NCI-H446 treated with DMSO at 0.1 percent for 48 hours (cell line): ENCODE measurements at regions not wholly inside any gene's neighbourhood (a gene's known extent, or its start where the extent isn't known, plus 50 kb on each side); places are given as distances from the start of the nearest gene placed in this dataset.
"Not testable (repeated sequence)": the region's sequence is repeated elsewhere in the genome, so short reads cannot be mapped to it uniquely, and the experiment has no call there.

Source experiments
- DNase-seq: peaks from one replicate; lab custom pipeline; 2025; lab: John Stamatoyannopoulos, UW

- DNase-seq = no peak
Observed at GRCh38 chr12:25615119-25615518, 62.0 kb upstream of the LMNTD1 start.

DNA sequence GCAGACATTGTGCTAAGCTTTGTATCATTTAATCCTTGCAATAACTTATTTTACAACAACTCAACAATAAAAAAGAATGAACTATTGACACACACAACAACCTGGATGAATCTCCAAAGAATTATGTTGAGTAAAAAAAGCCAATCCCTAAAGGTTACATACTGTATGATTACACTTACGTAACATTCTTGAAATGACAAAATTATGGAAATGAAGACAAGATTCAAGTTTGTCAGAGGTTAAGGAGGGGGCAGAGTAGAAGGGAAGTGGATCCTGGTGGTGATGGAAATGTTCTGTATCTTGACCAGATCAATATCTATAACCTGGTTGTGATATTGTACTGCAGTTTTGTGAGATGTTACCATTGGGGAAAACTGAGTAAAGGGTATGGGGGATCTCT, 63.2 kb upstream of the LMNTD1 start:
- DNase-seq = no peak

- DNase-seq = no peak
Observed at GRCh38 chr12:25617991-25618390, 64.9 kb upstream of the LMNTD1 start.

DNA sequence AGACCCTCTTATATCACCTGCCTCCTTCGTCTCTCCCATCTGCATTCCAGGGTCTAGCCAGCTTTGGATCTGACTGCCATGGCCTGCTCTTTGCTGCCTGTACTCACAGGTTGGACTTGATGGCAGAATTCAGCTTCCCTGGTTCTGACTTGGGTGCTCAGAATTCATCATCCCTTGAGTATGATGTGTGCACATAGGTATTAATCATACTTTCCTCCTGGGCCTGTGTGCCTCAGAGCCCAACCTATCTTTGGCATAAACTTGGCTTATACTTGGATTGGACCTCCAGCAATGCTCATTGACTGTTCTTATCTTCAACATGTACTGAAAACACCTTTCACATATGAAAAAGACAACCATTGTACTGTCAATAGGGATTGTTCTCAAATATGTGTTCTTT, 70.7 kb upstream of the LMNTD1 start:
- no peak for DNase-seq

DNA sequence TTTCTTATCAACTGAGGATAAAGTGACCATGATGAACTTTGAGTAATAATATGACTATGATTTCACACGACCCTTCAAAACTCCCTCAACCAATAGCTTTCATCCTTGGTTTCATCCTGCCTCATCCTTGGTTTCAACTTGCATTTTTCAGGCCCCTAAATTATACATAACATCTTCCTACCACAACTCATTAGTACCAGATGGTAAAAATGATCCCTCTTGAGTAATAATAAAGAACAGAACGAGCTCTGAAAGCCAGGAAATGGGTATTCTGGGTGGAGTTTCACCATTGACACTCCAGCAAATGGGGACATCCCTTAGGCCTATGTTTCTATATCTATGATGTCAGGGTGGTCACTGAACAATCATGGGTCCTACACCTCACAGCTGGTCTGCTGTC, 72.1 kb upstream of the LMNTD1 start:
- DNase-seq = no peak

- no peak for DNase-seq
Observed at GRCh38 chr12:25629341-25629740, 76.3 kb upstream of the LMNTD1 start.

DNA sequence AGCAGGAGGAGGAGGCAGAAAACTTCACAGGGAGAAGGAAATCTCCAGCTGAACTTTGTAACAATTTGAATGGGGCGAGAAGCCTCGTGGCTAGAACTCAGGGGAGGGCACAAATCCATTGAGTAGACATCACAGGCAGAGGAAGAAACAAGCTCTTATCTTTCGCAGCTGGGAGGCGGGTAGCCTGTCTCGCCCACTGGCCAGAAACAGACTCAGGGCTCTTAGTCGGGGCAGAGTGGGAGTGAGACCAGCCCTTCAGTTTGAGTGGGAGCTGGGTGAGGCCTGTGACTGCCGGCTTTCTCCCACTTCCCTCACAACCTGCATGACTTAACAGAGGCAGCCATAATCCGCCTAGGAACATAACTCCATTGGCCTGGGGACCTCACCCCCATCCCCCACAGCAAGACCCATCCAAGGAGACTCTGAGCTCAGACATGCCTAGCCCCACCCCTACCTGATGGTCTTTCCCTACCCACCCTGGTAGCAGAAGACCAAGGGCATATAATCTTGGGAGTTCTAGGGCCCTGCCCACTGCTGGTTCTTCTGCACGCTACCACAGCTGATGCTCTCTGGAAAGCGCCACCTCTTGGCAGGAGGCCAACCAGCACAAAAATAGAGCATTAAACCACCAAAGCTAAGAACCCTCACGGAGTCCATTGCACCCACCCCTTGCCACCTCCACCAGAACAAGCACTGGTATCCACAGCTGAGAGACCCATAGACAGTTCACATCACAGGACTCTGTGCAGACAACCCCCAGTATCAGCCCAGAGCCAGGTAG, 77.8 kb upstream of the LMNTD1 start:
- not testable (repeated sequence) for DNase-seq

- not testable (repeated sequence) for DNase-seq
Observed at GRCh38 chr12:25633149-25633548, 80.1 kb upstream of the LMNTD1 start.

- no peak for DNase-seq
Observed at GRCh38 chr12:25637752-25638151, 84.7 kb upstream of the LMNTD1 start.

- no peak for DNase-seq
Observed at GRCh38 chr12:25639406-25639805, 86.3 kb upstream of the LMNTD1 start.

DNA sequence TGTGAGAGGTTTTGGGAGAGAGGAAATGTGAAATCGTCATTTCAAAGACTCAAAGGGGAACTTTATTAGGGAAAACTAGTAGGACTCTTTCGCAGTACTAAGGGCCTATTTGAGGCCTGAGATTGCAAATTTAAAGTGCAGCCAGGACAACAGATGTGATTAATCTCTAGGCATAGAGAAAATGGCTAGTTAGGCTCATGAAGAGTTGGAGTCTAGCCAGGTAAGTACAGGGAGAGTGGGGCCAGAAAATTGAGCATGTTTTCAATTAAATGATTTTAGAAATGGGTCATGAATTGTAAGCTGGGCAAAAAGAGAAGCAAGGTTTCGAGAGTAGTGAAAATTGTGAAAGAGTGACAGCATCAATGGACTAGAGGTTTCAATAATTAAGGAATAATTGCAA, 91.9 kb upstream of the LMNTD1 start:
- DNase-seq = no peak

DNA sequence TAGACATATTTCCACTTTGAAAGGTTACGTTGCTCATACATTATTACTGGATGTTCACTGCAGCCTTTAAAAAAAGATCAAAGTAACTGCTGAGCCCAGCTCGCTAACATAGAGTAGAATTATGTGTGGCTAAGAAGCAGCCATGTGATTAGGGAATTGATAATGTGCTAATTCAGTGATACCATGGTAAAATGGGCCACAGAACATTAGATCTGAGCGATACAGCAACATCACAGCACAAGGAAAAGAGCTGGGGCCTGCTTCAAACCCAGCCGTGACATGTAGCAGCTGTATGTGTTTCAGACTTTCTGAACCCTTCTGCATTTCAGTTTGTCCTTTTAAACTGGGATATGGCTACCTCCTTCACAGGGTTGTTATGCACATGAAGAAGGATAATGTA, 92.3 kb upstream of the LMNTD1 start:
- DNase-seq = no peak

- no peak for DNase-seq
Observed at GRCh38 chr12:25651931-25652330, 98.8 kb upstream of the LMNTD1 start.

- DNase-seq = no peak
Observed at GRCh38 chr12:25652371-25652770, 99.3 kb upstream of the LMNTD1 start.

DNA sequence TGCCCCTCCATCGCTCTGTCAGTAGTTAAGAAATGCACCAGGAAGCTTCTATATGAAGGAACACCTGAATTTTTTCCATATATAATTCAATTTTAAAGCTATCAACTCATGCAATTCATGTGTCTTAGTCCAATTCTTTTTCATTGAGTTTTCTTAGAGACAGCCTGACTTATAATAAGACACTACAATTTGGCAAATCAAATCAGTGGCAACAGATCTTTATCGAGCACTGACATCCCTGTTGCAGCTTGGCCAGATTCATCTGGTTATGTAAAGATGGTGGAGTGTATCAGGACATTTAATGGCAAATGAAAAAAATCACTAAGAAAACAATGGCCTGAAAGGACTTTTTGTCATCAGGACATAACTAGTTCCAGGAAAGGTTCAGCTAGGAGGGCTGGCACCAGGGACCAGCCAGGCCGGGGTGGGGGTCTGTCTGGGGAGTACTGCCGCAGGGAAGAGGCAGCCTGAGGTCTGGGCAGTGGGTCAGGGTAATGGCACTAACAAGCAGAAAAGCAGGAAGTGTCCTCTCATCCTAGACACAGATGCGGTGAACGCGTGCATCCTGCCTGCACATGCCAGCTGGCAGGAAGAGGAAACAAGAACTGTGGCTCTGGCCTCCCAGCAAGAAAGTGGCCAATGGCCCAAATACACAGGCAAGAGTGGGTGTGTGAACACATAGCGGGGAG, 100.5 kb upstream of the LMNTD1 start:
- no peak for DNase-seq

DNA sequence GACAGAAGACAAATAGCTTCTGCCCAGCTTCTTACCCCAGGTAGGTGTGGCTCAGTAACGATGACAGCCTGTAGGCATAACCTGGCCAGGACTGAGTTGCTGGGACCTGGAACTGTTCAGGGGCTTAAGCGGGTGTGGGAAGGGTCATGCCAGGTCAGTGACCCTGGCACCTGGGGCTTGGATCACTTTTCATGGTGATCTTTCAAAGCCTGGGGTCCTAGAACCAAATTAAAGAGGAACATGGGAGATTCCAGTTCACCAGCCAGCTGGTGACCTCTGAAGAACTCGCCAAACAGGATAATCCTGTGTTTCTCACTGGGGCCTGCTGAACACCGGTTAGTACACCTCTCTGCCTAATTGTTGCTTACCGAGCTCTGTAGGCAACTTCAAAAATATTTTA, 102.6 kb upstream of the LMNTD1 start:
- DNase-seq = no peak

DNA sequence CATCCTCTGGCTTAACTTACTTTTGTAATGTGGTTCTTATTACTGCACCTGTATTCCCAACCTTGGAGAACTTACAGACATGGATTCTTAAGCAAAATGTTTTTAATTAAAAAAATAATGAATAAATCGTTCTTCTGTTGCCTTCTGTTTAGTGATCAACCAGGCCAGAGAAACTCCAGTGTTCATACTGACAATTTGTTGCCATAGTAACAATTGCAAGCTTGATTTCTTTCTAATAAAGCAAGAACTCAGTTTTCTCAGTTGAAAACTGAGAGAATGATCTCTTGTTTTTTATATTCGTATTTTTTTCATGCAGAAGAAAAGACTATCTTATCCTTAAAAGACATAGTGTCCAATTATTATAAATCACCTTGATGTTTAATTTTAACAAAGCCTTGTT, 106.5 kb upstream of the LMNTD1 start:
- DNase-seq = no peak

GRCh38 chr12:25670076-25671055, 117.3 kb upstream of the LMNTD1 start:
- no peak for DNase-seq

DNA sequence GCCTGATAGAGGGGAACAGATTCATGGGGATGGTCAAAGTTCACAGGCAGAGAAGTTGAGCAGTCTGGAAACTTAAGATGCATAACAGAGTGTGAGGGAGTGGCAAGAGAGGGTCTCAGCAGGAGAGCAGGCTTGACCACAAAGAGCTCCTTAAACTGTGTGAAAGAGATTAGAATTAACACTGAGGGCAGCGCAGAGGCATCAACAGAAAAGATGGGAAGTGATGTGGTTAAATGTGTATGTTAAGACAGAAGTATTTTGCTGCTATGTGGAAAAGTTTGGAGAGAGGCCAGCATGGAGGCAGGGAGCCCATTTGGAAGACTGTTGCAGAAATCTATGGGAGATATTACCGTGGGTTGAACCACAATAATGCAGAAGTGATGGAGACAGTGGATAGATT, 122.7 kb upstream of the LMNTD1 start:
- no peak for DNase-seq

- DNase-seq = no peak
Observed at GRCh38 chr12:25677232-25677937, 124.3 kb upstream of the LMNTD1 start.

- DNase-seq = no peak
Observed at GRCh38 chr12:25681580-25681979, 128.5 kb upstream of the LMNTD1 start.

DNA sequence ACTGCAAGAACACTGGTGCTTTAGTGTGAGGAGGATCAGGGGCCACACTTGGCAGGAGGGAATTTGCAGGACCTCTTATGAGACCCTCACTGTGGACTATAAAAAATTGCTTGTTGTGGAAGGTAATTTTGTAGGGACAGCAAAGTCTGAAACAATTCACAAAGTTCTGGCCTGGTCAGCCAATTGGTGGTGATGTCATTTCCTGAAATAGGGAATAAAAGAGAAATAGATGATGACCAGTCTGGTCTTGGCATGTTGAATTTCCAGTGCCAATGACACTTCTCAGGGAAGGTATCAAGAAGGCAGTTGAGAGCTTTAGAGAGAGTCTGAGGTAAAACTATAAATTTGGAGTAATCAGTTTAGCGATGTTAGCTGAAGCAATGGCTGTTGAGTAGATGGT, 129.3 kb upstream of the LMNTD1 start:
- DNase-seq = no peak
